HCT116 (cell line): ENCODE measurements at regions not wholly inside any gene's neighbourhood (a gene's known extent, or its start where the extent isn't known, plus 50 kb on each side); places are given as distances from the start of the nearest gene placed in this dataset.

Experiments used
- ATAC-seq: fragments of 200-7000 bp; cut with Tn5 transposase; 2 replicates; pipeline ENCODE4 v1.9.1; 2020; ENCODE audit warnings: mild to moderate bottlenecking, moderate library complexity
- BruUV-seq: library from RNA; stranded (reverse); fragments of 400-500 nt; replicated peaks from 2 replicates; lab custom pipeline; 2021; lab: Mats Ljungman, UMichigan
- CTCF ChIA-PET: fragments of 300-600 bp; sonication (Branson Sonifier 250); formaldehyde crosslinking; loops from one replicate; lab custom pipeline; 2021; ENCODE audit warnings: antibody characterized with exemption; lab: Charles Lee
- POLR2A ChIA-PET: fragments of 300-600, 350-600 bp; sonication (Branson Sonifier 250); formaldehyde crosslinking; loops from one replicate; lab custom pipeline; 2021; ENCODE audit warnings: antibody characterized with exemption; lab: Charles Lee
- RAD21 ChIA-PET, 2 experiments: fragments of 300-600 bp; sonication (Branson Sonifier 250); formaldehyde crosslinking; loops; one replicate each; lab custom pipeline; 2023; ENCODE audit warnings: low total read pairs in 2 of 2; ENCODE audit not compliant: uncharacterized antibody in 2 of 2, unreplicated experiment in 2 of 2, low non-redundant PET in 1 of 2; lab: Charles Lee
- DNase-seq: peaks from one replicate; pipeline ENCODE4 v3.0.0-alpha.2; 2010; ENCODE audit warnings: low read depth, low spot score
- H2AFZ ChIP-seq: fragments of 200-600 bp; shearing (Covaris generic), sonication (generic); 2 replicates; pipeline ENCODE4 v1.6.1; 2017; ENCODE audit warnings: low read depth, mixed run types, mixed read lengths, antibody characterized with exemption, low read length; ENCODE audit not compliant: poor library complexity, severe bottlenecking
- H3K27ac ChIP-seq: 2 replicates; pipeline ENCODE4 v1.5.1; 2012; ENCODE audit warnings: low read depth, low read length
- H3K27me3 ChIP-seq: fragments of 200-600 bp; sonication (generic); 2 replicates; pipeline ENCODE4 v1.6.1; 2016; ENCODE audit warnings: mixed run types, low read length, mixed read lengths; ENCODE audit not compliant: insufficient read depth
- H3K36me3 ChIP-seq, 2 experiments: fragments of 200-500 bp in 1 of 2; fragments of 200-600 bp in 1 of 2; sonication (Bioruptor generic) in 1 of 2; sonication (generic) in 1 of 2; 2 replicates each; pipeline versions ENCODE4 v1.5.1 to v1.6.1; 2014 to 2016; ENCODE audit warnings: low read length in 2 of 2, inconsistent platforms in 1 of 2, mixed read lengths in 1 of 2, mixed run types in 1 of 2; ENCODE audit not compliant: insufficient read depth in 2 of 2, control insufficient read depth in 1 of 2
- H3K4me1 ChIP-seq, 2 experiments: fragments of 200-600 bp in 1 of 2; sonication (generic) in 1 of 2; 2 replicates each; pipeline versions ENCODE4 v1.5.1 to v1.6.1; 2012 to 2017; ENCODE audit warnings: low read length in 2 of 2, inconsistent platforms in 1 of 2, mild to moderate bottlenecking in 1 of 2, mixed read lengths in 1 of 2, mixed run types in 1 of 2, moderate library complexity in 1 of 2; ENCODE audit not compliant: insufficient read depth in 2 of 2, control insufficient read depth in 1 of 2
- H3K4me2 ChIP-seq: fragments of 200-600 bp; sonication (generic); 2 replicates; pipeline ENCODE4 v1.6.1; 2017; ENCODE audit warnings: mixed run types, low read length, mixed read lengths
- H3K4me3 ChIP-seq, 2 experiments: fragments of 200-600 bp in 1 of 2; sonication (generic) in 1 of 2; replicated peaks in 1 of 2; 2 replicates each; pipeline ENCODE4 v1.5.1; 2011 to 2016; ENCODE audit warnings: low read length in 2 of 2, control low read depth in 1 of 2, low read depth in 1 of 2, mild to moderate bottlenecking in 1 of 2, mixed read lengths in 1 of 2, mixed run types in 1 of 2
- H3K79me2 ChIP-seq: fragments of 200-600 bp; sonication (generic); 2 replicates; pipeline ENCODE4 v1.6.1; 2017; ENCODE audit warnings: mild to moderate bottlenecking, mixed run types, low read length, moderate library complexity, mixed read lengths; ENCODE audit not compliant: insufficient read depth
- H3K9ac ChIP-seq: fragments of 200-600 bp; sonication (generic); 2 replicates; pipeline ENCODE4 v1.6.1; 2016; ENCODE audit warnings: low read length, mixed read lengths
- H3K9me2 ChIP-seq: fragments of 200-600 bp; sonication (generic), shearing (Covaris generic); 2 replicates; pipeline ENCODE4 v1.6.1; 2017; ENCODE audit warnings: mixed run types, mild to moderate bottlenecking, moderate library complexity; ENCODE audit not compliant: insufficient read depth
- H3K9me3 ChIP-seq, 2 experiments: fragments of 200-500 bp in 1 of 2; fragments of 200-600 bp in 1 of 2; sonication (Bioruptor generic) in 1 of 2; sonication (generic) in 1 of 2; 2 replicates each; pipeline ENCODE4 v1.6.1; 2014 to 2017; ENCODE audit warnings: low read length in 2 of 2, mixed read lengths in 2 of 2, inconsistent platforms in 1 of 2, low read depth in 1 of 2, mild to moderate bottlenecking in 1 of 2, mixed run types in 1 of 2, moderate library complexity in 1 of 2; ENCODE audit not compliant: control insufficient read depth in 1 of 2, insufficient read depth in 1 of 2
- H4K20me1 ChIP-seq: fragments of 200-600 bp; sonication (generic), shearing (Covaris generic); 2 replicates; pipeline ENCODE4 v1.6.1; 2017; ENCODE audit warnings: mixed run types, mild to moderate bottlenecking, moderate library complexity; ENCODE audit not compliant: insufficient read depth
- ATF3 ChIP-seq: IDR thresholded peaks from 2 replicates; pipeline ENCODE4 v1.6.1; 2012
- CBX3 ChIP-seq: IDR thresholded peaks from 2 replicates; pipeline ENCODE4 v1.6.1; 2012; ENCODE audit warnings: low read depth
- CTCF ChIP-seq, 3 experiments: fragments of 200-600 bp in 1 of 3; sonication (generic) in 1 of 3; IDR thresholded peaks in 2 of 3; conservative IDR thresholded peaks in 1 of 3; 2 replicates each; pipeline ENCODE4 v1.5.1; 2012 to 2017; ENCODE audit warnings: low read depth in 2 of 3, low read length in 2 of 3, antibody characterized with exemption in 1 of 3, borderline replicate concordance in 1 of 3, control low read depth in 1 of 3, mild to moderate bottlenecking in 1 of 3, mixed read lengths in 1 of 3, mixed run types in 1 of 3, moderate library complexity in 1 of 3; ENCODE audit not compliant: insufficient read depth in 1 of 3
- MAX ChIP-seq: IDR thresholded peaks from 2 replicates; pipeline ENCODE4 v1.6.1; 2012
- POLR2A ChIP-seq: IDR thresholded peaks from 2 replicates; pipeline ENCODE4 v1.7.0; 2011; ENCODE audit warnings: borderline replicate concordance; ENCODE audit not compliant: insufficient read depth, insufficient read length; ENCODE audit errors: extremely low read depth
- POLR2AphosphoS5 ChIP-seq: IDR thresholded peaks from 2 replicates; pipeline ENCODE4 v1.6.1; 2011; ENCODE audit warnings: mild to moderate bottlenecking, low read depth, low read length, moderate library complexity
- REST ChIP-seq: IDR thresholded peaks from 2 replicates; pipeline ENCODE4 v1.6.1; 2012; ENCODE audit warnings: low read depth
- SP1 ChIP-seq: IDR thresholded peaks from 2 replicates; pipeline ENCODE4 v1.6.1; 2012; ENCODE audit warnings: low read depth
- SRF ChIP-seq: IDR thresholded peaks from 2 replicates; pipeline ENCODE4 v1.6.1; 2012; ENCODE audit warnings: low read depth
- YY1 ChIP-seq: IDR thresholded peaks from 2 replicates; pipeline ENCODE4 v1.6.1; 2011; ENCODE audit warnings: low read length, low read depth, moderate library complexity, mild to moderate bottlenecking; ENCODE audit not compliant: insufficient replicate concordance; ENCODE audit errors: extremely low read depth
- ZFX ChIP-seq: fragments of 450-650 bp; IDR thresholded peaks from 2 replicates; pipeline ENCODE4 v1.6.1; 2017
- ZNF274 ChIP-seq: fragments of 200-500 bp; sonication (Bioruptor generic); IDR thresholded peaks from 2 replicates; pipeline ENCODE4 v1.6.1; 2014; ENCODE audit warnings: mild to moderate bottlenecking, low read depth, low read length, inconsistent platforms
- intact Hi-C: fragments of 100-400 bp; cut with micrococcal nuclease; formaldehyde crosslinking; loops from 2 replicates; pipeline ENCODE4 v1.10.0; 2022

- ChIA-PET CTCF (no interaction called here), RAD21 (no interaction called here), POLR2A (no interaction called here)
- H2AFZ ChIP-seq = no peak overlapping the region
- no TSS peak for BruUV-seq
- no peaks in the 10 kb centered on the region for H3K79me2 ChIP-seq
- ATAC-seq (no peak), DNase-seq (no peak)
- H3K36me3 ChIP-seq = no peaks in the 10 kb centered on the region
- H4K20me1 ChIP-seq = no peaks in the 10 kb centered on the region
- intact Hi-C loops = no loop called here
- H3K9ac ChIP-seq = no peak overlapping the region
- no peaks in the 10 kb centered on the region for H3K9me2 ChIP-seq
- no peak overlapping the region for H3K4me2 ChIP-seq
- no peaks in the 10 kb centered on the region for H3K9me3 ChIP-seq
- TF ChIP-seq MAX (no peak), SP1 (no peak), ZNF274 (no peak), POLR2AphosphoS5 (no peak), SRF (no peak), POLR2A (no peak), ATF3 (no peak), CBX3 (no peak), YY1 (no peak), CTCF (IDR thresholded peaks at IDR 0.05 in 2 of 3, conservative IDR thresholded peaks at IDR 0.05 in 1 of 3; ENCODE audit: borderline replicate concordance in 1 of 3, insufficient read depth in 1 of 3, low read depth in 2 of 3, low read length in 2 of 3) (no peak), REST (no peak), ZFX (no peak)
- no peak overlapping the region for H3K4me3 ChIP-seq
- H3K4me1 ChIP-seq = no peaks in the 10 kb centered on the region
- H3K27me3 ChIP-seq = no peaks in the 10 kb centered on the region
- H3K27ac ChIP-seq = no peak overlapping the region
Observed at GRCh38 chr1:79912813-79913212, 906.3 kb upstream of the ADGRL4 start.
